Thyroid gland (tissue), 4 donors: ENCODE measurements at regions not wholly inside any gene's neighbourhood (a gene's known extent, or its start where the extent isn't known, plus 50 kb on each side); places are given as distances from the start of the nearest gene placed in this dataset.

ENCODE experiments used
- DNase-seq, 2 donors: peaks; one replicate each; pipeline ENCODE4 v3.0.0-alpha.2; 2019
- H3K27ac ChIP-seq, 3 donors: fragments of 200-600 bp; sonication (generic); 1 replicate in 2 of 3; 2 replicates in 1 of 3; pipeline ENCODE4 v1.5.1; 2016 to 2019; ENCODE audit warnings: mild to moderate bottlenecking in 1 of 3, moderate library complexity in 1 of 3
- H3K27me3 ChIP-seq: fragments of 200-600 bp; sonication (generic); one replicate; pipeline ENCODE4 v1.5.1; 2019
- H3K36me3 ChIP-seq, 2 donors: fragments of 200-600 bp; sonication (generic); one replicate each; pipeline ENCODE4 v1.5.1; 2016 to 2019
- H3K4me1 ChIP-seq, 2 donors: fragments of 200-600 bp; sonication (generic); one replicate each; pipeline ENCODE4 v1.5.1; 2017 to 2019
- H3K4me3 ChIP-seq, 3 donors: fragments of 200-600 bp; sonication (generic); replicated peaks in 1 of 3; 1 replicate in 2 of 3; 2 replicates in 1 of 3; pipeline ENCODE4 v1.5.1; 2016; ENCODE audit warnings: mild to moderate bottlenecking in 1 of 3
- H3K9me3 ChIP-seq: fragments of 200-600 bp; sonication (generic); one replicate; pipeline ENCODE4 v1.5.1; 2017
- CTCF ChIP-seq, 6 experiments: fragments of 200-600 bp in 3 of 6; fragments of 450-650 bp in 3 of 6; sonication (generic) in 3 of 6; IDR thresholded peaks; one replicate each; pipeline ENCODE4 v1.5.1; 2016 to 2019; ENCODE audit warnings: antibody characterized with exemption in 6 of 6, mild to moderate bottlenecking in 2 of 6, inconsistent platforms in 1 of 6, moderate library complexity in 1 of 6
- POLR2A ChIP-seq, 2 donors: fragments of 450-650 bp; IDR thresholded peaks; one replicate each; pipeline ENCODE4 v1.6.1; 2017; ENCODE audit warnings: antibody characterized with exemption in 2 of 2, mild to moderate bottlenecking in 2 of 2, moderate library complexity in 1 of 2
- WGBS, 2 donors: methylation state at CpG; one replicate each; pipeline ENCODE4 v1.1.5; 2017; 5-methylcytosine and 5-hydroxymethylcytosine counted together
- intact Hi-C: fragments of 100-400 bp; cut with DNase I; formaldehyde crosslinking; loops from one replicate; pipeline ENCODE4 v1.15.1; 2023

DNA sequence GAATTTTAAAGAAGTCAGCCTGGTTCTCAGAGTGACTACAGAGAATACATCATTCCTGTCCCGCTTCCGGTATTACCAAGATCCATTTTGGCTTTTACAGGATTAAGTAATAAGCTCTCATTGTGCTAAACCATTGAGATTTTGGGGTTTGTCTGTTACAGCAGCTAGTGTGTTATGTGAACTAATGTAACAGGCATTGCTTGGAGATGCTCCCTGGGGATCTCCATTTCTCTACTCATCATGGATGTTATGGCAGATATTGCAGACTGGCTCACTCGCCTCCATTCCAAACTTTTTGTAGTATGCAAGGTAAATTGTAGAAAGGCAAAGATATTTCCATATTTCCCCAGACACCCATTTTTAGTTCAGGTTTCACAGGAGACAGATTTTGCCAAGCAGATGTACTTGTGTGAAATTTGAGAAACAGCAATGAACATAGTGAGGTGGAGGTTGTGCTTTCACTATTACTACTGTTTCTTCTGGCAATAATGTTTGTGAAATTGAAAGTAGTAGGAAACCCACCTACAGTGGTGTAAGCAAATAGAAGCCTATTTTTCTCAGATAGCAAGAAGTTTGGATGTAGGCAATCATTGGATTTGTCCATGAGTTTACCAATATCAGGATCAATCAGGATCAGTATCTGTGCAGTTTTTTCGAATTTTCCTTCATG, 177.1 kb upstream of the GALNT15 start:
- 68 to 83% methylated on average over 4 of the region's 4 CpGs for WGBS, 2 donors
- Histone ChIP-seq H3K9me3 (no peaks in the 10 kb centered on the region), H3K4me1 (no peaks in the 10 kb centered on the region), H3K27ac (no peak overlapping the region), H3K4me3 (no peak overlapping the region), H3K27me3 (no peaks in the 10 kb centered on the region), H3K36me3 (no peaks in the 10 kb centered on the region)
- intact Hi-C loops: no loop called here
- DNase-seq: no peak
- no peak for TF ChIP-seq POLR2A (IDR thresholded peaks at IDR 0.05)
- TF ChIP-seq CTCF (IDR thresholded peaks at IDR 0.05): no peak

DNA sequence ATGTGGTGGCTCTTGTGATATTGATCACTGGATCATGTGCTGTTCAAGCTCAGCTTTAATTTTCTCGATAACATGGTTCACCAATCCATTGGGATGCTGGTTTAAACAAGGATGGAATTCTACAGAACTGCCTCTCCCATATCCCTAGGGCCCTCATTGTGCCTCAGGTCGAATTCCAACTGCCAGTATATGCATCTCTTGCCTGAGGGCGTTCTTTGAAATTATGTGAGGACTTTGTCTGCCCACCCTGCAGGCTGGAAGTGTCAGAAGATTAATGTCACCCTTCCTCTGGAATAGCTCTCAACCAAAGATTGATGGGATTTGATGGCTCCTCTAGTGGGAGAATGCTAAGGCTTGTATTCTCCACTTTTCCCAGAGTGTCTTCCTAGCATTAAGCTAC, 175.6 kb upstream of the GALNT15 start:
- DNase-seq: no peak
- Histone ChIP-seq H3K4me1 (no peaks in the 10 kb centered on the region), H3K27ac (no peak overlapping the region), H3K36me3 (no peaks in the 10 kb centered on the region), H3K27me3 (no peaks in the 10 kb centered on the region), H3K9me3 (no peaks in the 10 kb centered on the region), H3K4me3 (no peak overlapping the region)
- 70 to 71% methylated on average over 3 of the region's 3 CpGs for WGBS, 2 donors
- TF ChIP-seq CTCF (IDR thresholded peaks at IDR 0.05): no peak
- no peak for TF ChIP-seq POLR2A (IDR thresholded peaks at IDR 0.05)
- intact Hi-C loops: no loop called here

DNA sequence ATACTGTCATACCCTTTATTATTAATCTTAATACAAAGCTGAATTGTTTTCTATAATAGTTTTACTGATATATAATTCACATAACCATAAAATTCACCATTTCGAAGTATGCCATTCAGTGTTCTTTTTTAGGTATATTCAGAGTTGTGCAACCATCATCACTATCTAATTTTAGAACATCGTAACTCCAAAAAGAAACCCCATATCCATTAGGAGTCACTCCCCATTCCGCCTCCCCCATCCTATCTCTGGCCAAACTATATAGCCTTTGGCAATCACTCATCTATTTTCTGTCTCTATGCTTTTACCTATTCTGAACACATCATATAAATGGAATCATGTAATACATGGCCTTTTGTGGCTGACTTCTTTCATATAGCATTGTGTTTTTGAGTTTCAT, 169.7 kb upstream of the GALNT15 start:
- Histone ChIP-seq H3K4me3 (no peak overlapping the region), H3K27ac (no peak overlapping the region), H3K27me3 (no peaks in the 10 kb centered on the region), H3K9me3 (no peaks in the 10 kb centered on the region), H3K36me3 (no peaks in the 10 kb centered on the region), H3K4me1 (no peaks in the 10 kb centered on the region)
- DNase-seq: no peak
- no peak for TF ChIP-seq CTCF (IDR thresholded peaks at IDR 0.05)
- WGBS, 2 donors: 95 to 96% methylated on average over 3 of the region's 3 CpGs
- intact Hi-C loops: no loop called here

DNA sequence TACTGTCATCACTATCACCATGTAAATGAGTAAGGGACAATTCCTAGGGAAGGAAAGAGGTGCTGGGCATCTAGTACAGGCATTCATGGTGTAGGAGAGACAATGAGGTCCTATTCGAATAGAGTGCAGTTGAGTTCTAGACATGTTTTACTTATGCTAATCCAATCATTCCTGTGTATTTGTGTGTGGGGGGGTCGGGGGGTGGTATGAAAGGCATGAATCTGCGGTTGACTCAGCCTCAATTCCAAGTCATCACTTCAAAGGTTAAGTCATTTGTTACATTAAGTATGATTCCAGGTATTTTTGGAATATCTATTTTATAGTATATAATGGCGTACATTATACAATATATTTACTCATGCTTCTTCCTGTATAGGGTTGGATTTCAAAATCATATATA, 163.1 kb upstream of the GALNT15 start:
- 87 to 92% methylated on average over 4 of the region's 4 CpGs for WGBS, 2 donors
- DNase-seq: no peak
- Histone ChIP-seq H3K27me3 (no peaks in the 10 kb centered on the region), H3K4me3 (no peak overlapping the region), H3K27ac (no peak overlapping the region), H3K36me3 (no peaks in the 10 kb centered on the region), H3K9me3 (no peaks in the 10 kb centered on the region), H3K4me1 (no peaks in the 10 kb centered on the region)
- no peak for TF ChIP-seq CTCF (IDR thresholded peaks at IDR 0.05)
- no peak for TF ChIP-seq POLR2A (IDR thresholded peaks at IDR 0.05)
- intact Hi-C loops: no loop called here

DNA sequence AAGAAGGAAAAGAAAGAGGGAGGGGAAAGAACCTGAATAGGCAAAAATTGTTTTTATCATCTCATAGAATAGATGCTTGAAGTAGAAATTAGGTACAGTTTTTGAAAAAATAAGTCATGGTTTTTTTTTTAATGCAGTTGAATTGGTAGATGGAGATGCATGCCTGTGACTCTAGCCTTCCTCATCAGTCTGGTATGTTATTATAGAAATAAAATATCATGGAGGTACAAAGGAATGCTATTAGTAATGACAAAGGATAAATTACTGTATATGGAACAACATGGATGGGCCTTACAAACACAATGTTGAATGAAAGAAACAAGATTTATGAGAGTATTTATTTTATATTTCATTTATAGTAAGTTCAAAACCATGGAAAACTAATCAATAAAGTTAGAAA, 162.4 kb upstream of the GALNT15 start:
- no peaks in the 10 kb centered on the region for H3K36me3 ChIP-seq
- TF ChIP-seq POLR2A (IDR thresholded peaks at IDR 0.05) (no peak), CTCF (IDR thresholded peaks at IDR 0.05) (no peak)
- no peaks in the 10 kb centered on the region for H3K27me3 ChIP-seq
- no peak for DNase-seq
- intact Hi-C loops: no loop called here
- no peak overlapping the region for H3K4me3 ChIP-seq
- no peak overlapping the region for H3K27ac ChIP-seq
- H3K4me1 ChIP-seq: no peaks in the 10 kb centered on the region
- H3K9me3 ChIP-seq: no peaks in the 10 kb centered on the region
